Fibroblast of skin of scalp (primary cell): ENCODE measurements at regions not wholly inside any gene's neighbourhood (a gene's known extent, or its start where the extent isn't known, plus 50 kb on each side); places are given as distances from the start of the nearest gene placed in this dataset.
"Not testable (repeated sequence)": the region's sequence is repeated elsewhere in the genome, so short reads cannot be mapped to it uniquely, and the experiment has no call there.

Source experiments
- DNase-seq: peaks from one replicate; pipeline ENCODE4 v3.0.0-alpha.2; 2013

DNA sequence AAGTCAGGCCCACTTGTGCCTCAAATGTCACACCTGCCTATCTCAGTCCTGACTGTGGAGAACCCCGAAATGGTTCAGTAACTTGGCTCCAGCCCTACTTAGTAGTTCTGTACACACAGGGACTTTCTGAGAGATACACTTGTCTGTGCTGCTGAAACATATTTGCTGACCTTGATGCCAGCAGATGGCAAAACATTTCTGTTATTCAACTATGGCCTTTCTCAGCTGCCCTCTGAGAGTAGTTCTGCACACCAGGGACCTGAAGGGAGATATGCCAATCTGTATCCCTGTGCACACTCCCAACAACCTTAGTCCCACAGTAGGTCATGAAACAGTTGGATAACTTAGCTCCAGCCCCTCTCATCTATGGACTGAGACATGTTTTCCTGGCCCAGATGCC is 1651.5 kb downstream of the LRRC4C start:
- no peak for DNase-seq

DNA sequence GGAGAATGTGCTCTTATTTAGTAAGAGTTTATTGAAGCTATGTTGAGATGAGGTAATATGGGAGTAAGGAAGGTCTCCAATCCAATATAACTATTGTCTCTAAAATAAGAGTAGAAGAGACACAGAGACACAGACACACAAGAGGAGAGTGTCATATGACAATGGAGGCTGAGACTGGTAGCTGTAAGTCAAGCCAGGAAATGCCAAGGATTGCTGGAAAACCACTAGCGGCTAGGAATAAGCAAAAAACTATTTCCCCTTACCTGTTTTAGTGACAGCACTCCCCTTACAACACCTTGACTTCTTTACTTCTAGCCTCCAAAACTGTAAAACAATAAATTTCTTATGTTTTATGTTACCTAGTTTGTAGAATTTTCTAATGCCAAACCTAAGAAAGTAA is 1652.8 kb downstream of the LRRC4C start:
- no peak for DNase-seq

GRCh38 chr11:39804271-39804670 is 1655.2 kb downstream of the LRRC4C start:
- DNase-seq = no peak

DNA sequence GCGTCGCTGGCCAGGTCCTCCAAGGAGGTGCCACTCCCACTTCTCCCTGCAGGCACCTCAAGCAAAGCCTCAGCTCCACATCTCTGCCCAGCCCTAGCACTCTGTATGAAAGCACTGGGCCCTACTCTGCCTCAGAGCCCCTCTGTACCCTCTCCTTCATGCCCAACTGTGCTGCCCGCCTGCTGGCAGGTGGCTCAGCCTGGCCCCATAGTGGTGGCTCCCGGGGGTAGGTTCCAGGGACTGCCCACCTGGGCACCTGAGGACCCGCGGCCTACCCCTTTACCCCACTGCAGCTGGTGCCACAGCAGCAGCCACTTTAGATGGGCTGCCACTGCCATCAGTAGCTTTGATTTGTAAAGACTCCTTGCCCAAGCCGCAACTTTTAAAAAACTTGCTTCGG is 1672.8 kb downstream of the LRRC4C start:
- DNase-seq = no peak

DNA sequence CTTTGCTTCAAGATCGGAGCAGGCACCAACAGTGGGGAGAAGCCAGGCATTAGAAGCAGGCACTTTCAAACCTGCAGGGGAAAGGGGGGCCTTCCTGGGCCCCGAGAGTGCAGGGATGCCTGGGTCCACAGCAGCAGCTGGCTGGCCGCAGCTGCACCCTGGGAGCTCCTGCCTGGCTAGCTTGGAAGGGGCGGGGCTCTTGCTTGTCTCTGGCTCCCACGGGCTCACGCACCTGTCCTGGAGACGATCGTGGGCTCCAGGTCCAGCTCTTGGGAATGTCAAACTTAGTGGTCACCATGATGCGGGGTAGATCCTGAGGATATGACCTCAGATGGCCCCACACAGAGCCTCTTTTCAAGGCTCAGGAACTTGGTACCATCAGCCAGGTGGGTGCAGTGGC is 1673.2 kb downstream of the LRRC4C start:
- DNase-seq = no peak

DNA sequence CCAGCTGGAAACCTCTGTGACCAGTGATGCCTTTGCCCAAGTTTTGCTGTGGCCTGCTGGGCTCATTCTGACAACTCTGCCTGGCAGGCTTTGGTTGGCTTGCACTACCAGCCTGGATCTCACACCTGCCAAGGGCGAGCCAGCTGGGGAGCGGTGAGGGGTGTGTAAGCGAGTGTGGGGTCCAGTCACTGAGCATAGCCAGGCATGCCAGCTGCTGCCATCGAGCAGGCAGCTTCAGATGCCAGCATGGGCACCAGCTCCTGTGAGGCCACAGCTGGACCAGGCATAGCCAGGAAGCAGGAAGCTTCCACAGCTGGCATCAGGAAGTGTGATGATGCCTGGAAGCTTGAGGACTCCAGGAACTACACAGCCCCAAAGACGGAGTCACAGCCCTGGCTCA is 1674.6 kb downstream of the LRRC4C start:
- no peak for DNase-seq

GRCh38 chr11:39780131-39780530 is 1679.3 kb downstream of the LRRC4C start:
- no peak for DNase-seq

- DNase-seq = no peak
Observed at GRCh38 chr11:39777035-39777434, 1682.4 kb downstream of the LRRC4C start.

- no peak for DNase-seq
Observed at GRCh38 chr11:39772525-39773137, 1686.8 kb downstream of the LRRC4C start.

DNA sequence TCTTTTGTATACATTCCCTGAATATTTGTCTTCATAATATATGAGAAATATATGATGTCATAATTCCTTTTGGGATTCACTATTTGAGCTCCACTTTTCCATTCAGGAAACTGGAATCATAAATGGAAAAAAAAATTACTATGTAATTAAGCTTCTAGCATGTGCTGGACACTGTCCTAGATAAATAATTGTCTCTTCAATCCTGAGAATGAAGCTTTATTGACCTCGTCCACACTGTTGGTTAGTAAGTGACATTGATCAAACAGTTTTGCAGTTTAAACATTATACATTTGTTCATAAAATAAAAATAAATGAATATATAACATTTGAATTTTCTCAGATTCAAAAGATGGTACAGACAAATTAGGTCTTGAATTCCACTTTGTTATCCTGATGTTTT is 1691.2 kb downstream of the LRRC4C start:
- DNase-seq = no peak

DNA sequence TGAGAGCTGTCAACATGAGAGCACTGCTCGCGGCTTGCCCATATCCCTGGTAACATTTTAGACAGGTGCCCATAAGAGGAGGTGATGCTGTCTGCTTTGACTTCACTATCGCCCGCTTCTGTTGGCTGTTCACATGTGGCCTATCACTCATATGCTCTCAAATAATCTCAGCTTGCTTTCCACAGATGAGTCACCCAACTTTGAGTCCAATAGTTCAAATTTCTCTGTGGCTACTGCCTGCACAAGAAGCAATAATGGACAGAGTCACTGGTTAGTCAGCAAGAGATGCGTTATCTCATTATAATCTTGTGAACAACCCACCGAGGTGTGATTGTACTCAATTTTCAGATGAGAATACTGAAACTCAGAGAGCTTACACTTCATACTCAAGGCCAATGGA is 1714.1 kb downstream of the LRRC4C start:
- no peak for DNase-seq

- no peak for DNase-seq
Observed at GRCh38 chr11:39741066-39741465, 1718.4 kb downstream of the LRRC4C start.

- not testable (repeated sequence) for DNase-seq
Observed at GRCh38 chr11:39736351-39736750, 1723.1 kb downstream of the LRRC4C start.

DNA sequence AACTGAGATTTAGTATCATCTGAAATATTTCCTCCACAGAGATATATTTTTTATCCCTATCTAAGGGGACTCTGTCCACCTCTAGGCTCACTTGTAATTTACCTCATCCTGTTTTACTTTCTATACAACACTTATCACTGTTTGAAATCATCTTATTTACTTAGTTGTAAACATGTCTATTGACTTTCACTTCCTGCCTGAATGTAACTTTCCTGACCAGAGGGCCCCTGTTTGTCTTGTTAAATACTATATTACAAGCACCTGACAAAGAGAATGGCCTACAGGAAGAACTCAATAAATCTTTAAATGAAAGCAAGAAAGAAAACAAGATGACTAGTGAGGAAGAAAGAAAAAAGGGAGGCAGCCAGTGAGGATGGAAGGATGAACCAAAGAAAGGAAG is 1727.5 kb downstream of the LRRC4C start:
- DNase-seq = no peak

DNA sequence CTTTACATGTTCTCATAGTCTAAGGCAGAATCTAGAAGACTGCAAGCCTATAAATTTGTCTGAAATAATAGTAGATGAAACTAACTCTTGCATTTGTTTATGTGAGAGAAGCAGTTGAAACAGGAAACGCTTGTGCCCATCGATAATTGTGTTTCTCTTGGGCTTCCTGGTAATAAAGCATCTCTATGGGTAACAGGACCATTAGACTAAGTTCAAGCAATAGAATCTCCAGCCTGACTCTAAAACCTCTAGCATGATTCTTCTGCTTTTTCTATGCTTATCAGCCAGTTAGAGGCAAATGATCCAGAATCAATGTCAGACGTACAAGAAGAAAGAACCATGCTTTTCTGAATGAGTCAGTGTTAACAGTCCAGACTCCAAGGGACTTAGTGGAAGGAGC is 1734.4 kb downstream of the LRRC4C start:
- no peak for DNase-seq

GRCh38 chr11:39724404-39724803 is 1735.0 kb downstream of the LRRC4C start:
- no peak for DNase-seq

DNA sequence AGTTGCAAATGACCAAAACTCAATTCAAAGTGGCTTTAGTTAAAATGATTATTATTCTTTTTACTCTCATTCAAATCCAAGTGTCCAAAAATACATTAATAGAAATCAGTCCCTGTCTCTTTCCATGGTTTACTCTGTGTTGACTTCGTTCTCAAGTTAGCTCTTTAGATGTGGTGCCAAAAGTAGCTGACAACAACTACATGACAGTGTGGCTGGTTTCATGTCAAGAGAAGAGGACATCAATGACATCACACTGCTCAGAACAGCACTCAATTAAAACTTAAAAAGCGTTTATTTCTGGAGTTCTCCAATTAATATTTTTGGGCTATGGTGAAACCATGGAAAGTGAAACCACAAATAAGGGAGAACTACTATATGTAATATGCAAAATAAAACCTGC is 1746.9 kb downstream of the LRRC4C start:
- DNase-seq = no peak

DNA sequence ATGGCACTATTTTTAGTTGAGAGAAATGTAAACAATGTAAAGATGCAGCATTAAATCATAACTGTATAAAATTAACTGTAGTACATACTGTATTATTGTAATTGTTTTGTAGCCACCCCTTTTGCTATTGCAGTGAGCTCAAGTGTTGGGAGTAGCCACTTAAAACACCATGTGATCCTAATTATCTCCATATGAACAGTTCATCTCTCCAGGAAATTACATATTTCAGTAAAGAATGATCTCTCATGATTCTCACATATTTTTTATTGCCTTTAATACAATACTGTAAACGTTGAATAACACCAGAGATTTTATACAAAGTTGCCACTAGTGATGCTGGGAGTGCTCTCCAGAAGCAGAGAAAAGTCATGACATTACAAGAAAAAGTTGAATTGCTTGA is 1768.6 kb downstream of the LRRC4C start:
- no peak for DNase-seq

- DNase-seq = no peak
Observed at GRCh38 chr11:39683951-39684554, 1775.4 kb downstream of the LRRC4C start.

DNA sequence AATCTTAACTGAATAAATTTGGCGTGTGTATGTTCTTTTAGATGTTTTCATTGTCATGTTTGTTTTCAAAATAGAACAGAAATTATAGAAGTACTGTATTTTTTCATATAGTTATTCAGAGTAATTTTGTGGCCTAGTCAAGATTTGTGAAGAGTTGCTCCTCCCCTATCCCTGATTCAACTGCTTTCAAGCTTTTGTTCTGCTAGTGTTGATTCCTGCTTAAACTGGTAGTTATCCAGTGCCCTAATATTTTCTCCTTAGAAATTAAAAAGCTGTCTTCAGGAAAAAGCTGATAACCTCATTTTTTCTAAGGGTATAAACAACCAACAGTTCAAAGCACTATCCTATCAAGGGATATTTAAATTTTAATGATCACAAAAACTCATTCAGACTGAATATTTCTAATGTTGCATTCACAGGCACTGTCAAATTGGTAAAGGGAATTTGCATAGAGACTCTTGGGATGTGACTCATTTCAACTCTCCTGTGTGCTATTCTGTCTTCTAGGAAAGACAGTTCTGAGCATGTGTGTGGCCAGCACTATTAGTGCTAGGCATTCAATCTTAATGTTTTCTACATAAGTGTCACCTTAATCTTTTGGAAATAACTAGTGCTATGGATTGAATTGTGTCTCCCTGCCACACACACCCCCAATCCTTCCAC is 1776.0 kb downstream of the LRRC4C start:
- DNase-seq = no peak

DNA sequence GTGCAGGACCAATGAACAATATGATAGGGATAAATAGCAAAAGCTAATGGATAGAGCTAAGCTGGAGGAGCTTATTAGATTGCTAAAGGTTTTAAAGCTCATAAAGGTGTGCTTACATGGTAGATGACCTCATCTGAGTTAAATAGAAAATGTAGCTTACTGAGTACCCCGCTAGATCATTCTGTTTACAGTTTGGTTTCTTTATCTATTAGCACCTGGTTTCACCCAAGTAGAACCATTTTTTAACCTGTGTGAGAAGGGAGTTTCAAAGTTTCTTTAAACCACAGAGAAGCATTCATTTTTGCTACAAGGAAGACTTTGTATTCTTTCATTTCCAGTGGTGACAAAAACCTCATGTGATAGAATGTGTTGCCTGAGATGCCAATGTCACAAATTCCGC is 1778.0 kb downstream of the LRRC4C start:
- DNase-seq = no peak

DNA sequence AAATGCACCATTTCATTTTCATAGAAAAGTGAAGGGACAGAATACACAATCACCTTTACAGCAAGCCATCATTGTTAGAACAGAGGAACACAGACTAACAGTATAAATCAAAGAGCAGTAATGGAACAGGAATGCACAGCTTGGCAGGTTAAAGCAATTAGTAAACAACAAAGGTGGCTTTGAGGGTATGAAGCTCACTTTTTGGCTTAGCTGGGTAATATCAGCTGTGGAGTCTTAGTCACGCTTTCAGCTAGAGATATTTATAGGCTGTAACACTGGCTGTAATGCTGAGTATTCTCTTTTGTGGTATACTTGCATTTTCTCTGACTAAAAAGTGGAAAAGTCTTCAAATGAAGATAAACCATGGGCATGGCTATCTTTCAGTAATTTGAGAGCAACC is 1780.5 kb downstream of the LRRC4C start:
- no peak for DNase-seq

DNA sequence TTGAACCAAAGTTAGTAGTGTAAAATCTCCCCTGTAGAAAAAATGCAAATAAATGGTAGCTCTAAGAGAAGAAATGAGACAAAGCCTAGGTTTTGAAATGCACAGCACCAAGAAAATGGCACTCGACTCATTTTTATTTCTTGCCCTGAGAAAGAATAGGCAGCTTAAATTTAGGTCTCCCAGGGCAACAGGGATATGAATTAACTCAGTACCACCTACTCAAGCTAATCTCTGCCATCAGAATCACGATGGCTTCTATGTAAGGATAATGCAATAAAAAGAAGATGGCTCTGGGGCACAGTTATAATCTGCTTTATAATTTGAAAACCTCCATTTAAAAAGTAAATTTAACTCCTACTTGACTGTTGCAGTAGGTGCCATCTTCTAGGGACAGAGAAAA is 1784.3 kb downstream of the LRRC4C start:
- DNase-seq = no peak

DNA sequence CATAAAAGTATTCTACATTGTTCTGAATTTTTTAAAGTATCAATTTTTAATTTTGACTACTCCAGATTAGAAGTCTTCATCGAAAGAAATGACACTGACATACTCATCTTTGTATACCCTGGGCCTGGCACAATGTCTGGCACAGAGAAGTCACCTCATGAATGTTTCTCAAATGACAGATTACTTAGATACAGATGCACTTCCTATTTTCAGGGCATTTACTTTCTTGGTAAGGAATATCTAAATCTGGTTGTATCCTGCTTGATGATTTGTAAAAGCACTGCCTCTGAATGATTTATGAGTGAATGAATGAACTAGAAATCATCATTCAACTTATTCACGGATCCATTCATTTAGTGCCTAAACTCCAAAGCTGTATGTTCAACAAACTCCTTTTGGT is 1784.7 kb downstream of the LRRC4C start:
- DNase-seq = no peak

DNA sequence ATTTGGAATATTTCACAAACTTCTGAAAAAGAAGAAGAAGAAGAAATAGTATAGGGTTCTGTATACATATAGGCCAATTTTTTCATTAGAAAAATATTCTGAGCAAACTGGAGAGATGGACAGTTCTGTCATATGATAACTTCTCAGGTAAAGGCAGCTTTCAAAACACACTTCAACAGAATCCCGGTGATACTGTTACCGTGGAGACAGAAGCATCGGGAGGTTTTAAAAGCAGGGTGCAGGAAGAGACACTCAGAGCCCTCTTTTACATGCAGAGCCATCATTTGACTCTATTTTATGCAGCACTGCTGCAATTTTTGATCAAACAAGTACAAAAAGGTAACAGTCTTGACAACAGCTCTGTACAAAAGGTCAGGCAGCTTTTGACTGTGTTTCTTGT is 1785.4 kb downstream of the LRRC4C start:
- no peak for DNase-seq
